ENCODE measurements at regions not wholly inside any gene's neighbourhood (a gene's known extent, or its start where the extent isn't known, plus 50 kb on each side); places are given as distances from the start of the nearest gene placed in this dataset.
A peak's percentile ranks its signal among the peaks of the same experiment; 100 is the strongest.
"Not testable (repeated sequence)": the region's sequence is repeated elsewhere in the genome, so short reads cannot be mapped to it uniquely, and the experiment has no call there.

DNA sequence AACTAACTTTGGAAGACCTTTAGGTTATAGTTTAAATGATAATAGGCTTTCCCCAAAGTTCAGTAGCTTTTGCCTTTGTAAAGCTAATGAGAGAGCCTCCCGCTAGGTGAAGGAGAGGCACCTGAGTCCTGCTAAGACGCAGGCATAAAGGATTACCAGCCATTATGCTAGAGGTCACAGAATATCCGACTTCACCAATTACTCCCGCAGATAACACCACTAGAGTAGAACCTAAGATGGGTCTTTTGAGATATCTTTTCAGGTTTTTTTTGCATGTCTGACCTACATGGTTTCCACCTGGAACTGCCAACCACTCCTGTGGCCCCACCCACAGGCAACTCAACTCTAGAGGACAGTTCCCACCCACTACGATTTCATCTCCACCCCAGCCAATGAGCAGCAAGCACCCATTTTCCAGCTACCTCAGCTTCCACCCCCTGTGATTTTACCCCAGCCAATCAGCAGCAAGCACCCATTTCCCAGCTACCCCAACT is 314.3 kb downstream of the BRD1 start:
- no peaks in the 10 kb centered on the region for H3K27me3 ChIP-seq (ENCODE audit: control insufficient read depth, low read length)
- H3K9me2 ChIP-seq (replicated peaks; ENCODE audit: control insufficient read depth, low read length) = no peaks in the 10 kb centered on the region
- no peaks in the 10 kb centered on the region for H3K79me2 ChIP-seq (ENCODE audit: control insufficient read depth, low read length)
- H3K4me3 ChIP-seq (ENCODE audit: low read length) = no peak overlapping the region
- peaks cover 11% of the 10 kb centered on the region for H3K9me3 ChIP-seq (ENCODE audit: control insufficient read depth, insufficient read depth, low read length)
- H3K4me1 ChIP-seq (ENCODE audit: control insufficient read depth, low read length) = peaks cover 63% of the 10 kb centered on the region
- H3F3A ChIP-seq (ENCODE audit: control insufficient read depth, insufficient read depth) = peaks cover 30% of the 10 kb centered on the region
- no peak overlapping the region for H3K27ac ChIP-seq (ENCODE audit: low read depth, low read length)
- peaks cover 11% of the 10 kb centered on the region; the same call in 1 of the 2 replicates for H3K36me3 ChIP-seq (ENCODE audit: control insufficient read depth, low read length)
- no peak overlapping the region for H3K4me2 ChIP-seq (ENCODE audit: low read length)
- H4K20me1 ChIP-seq (ENCODE audit: control insufficient read depth, insufficient read depth, low read depth, low read length) = no peaks in the 10 kb centered on the region
- TF ChIP-seq EZH2phosphoT487 (IDR thresholded peaks at IDR 0.05; ENCODE audit: borderline replicate concordance, low read length) = no peak
- TF ChIP-seq, protein P1, sequence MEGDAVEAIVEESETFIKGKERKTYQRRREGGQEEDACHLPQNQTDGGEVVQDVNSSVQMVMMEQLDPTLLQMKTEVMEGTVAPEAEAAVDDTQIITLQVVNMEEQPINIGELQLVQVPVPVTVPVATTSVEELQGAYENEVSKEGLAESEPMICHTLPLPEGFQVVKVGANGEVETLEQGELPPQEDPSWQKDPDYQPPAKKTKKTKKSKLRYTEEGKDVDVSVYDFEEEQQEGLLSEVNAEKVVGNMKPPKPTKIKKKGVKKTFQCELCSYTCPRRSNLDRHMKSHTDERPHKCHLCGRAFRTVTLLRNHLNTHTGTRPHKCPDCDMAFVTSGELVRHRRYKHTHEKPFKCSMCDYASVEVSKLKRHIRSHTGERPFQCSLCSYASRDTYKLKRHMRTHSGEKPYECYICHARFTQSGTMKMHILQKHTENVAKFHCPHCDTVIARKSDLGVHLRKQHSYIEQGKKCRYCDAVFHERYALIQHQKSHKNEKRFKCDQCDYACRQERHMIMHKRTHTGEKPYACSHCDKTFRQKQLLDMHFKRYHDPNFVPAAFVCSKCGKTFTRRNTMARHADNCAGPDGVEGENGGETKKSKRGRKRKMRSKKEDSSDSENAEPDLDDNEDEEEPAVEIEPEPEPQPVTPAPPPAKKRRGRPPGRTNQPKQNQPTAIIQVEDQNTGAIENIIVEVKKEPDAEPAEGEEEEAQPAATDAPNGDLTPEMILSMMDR (IDR thresholded peaks at IDR 0.05; ENCODE audit: low read depth, low read length, poor library complexity, severe bottlenecking) = no peak

DNA sequence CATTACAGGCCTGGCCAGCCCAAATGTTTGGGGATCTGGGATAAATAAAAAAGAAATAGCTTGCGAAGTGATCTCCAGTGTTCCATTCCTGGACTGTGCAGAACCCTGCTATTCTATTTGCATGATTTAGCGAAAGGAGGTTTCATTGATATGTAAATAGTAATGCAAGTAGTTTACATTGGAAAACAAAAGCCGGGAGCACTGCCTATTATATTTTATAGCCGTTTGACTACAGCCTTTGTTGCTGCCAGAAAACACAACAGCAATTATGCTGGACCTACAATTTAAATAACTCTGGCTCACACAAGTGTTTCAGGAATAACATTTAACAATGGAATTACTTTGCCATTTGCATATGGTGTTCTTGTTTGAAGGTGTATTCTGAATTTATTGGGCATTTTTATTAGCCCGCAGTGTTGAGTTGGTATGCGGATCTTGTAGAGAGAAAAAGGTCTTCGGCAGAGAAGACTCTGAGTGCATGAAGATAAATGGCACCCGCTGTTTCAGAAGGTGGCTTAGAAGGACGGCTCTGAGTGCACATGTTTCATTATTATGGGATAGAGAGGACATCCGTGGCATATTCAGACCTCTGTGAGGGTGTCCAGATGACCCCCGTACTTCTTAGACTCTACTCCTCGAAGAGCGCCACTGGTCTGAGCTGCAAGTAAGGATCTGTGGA is 315.0 kb downstream of the BRD1 start:
- Histone ChIP-seq H3K27ac (ENCODE audit: low read depth, low read length) (peak overlapping the region; percentile 88), H3K4me2 (ENCODE audit: low read length) (no peak overlapping the region), H3K9me2 (replicated peaks; ENCODE audit: control insufficient read depth, low read length) (no peaks in the 10 kb centered on the region), H3K4me1 (ENCODE audit: control insufficient read depth, low read length) (peaks cover 63% of the 10 kb centered on the region), H3K36me3 (ENCODE audit: control insufficient read depth, low read length) (peaks cover 11% of the 10 kb centered on the region; the same call in 1 of the 2 replicates), H3K27me3 (ENCODE audit: control insufficient read depth, low read length) (no peaks in the 10 kb centered on the region), H3K4me3 (ENCODE audit: low read length) (no peak overlapping the region), H3F3A (ENCODE audit: control insufficient read depth, insufficient read depth) (peaks cover 30% of the 10 kb centered on the region), H4K20me1 (ENCODE audit: control insufficient read depth, insufficient read depth, low read depth, low read length) (no peaks in the 10 kb centered on the region), H3K79me2 (ENCODE audit: control insufficient read depth, low read length) (no peaks in the 10 kb centered on the region), H3K9me3 (ENCODE audit: control insufficient read depth, insufficient read depth, low read length) (peaks cover 11% of the 10 kb centered on the region)
- TF ChIP-seq EZH2phosphoT487 (IDR thresholded peaks at IDR 0.05; ENCODE audit: borderline replicate concordance, low read length) = no peak
- TF ChIP-seq, protein P1 (IDR thresholded peaks at IDR 0.05; ENCODE audit: low read depth, low read length, poor library complexity, severe bottlenecking) = no peak

DNA sequence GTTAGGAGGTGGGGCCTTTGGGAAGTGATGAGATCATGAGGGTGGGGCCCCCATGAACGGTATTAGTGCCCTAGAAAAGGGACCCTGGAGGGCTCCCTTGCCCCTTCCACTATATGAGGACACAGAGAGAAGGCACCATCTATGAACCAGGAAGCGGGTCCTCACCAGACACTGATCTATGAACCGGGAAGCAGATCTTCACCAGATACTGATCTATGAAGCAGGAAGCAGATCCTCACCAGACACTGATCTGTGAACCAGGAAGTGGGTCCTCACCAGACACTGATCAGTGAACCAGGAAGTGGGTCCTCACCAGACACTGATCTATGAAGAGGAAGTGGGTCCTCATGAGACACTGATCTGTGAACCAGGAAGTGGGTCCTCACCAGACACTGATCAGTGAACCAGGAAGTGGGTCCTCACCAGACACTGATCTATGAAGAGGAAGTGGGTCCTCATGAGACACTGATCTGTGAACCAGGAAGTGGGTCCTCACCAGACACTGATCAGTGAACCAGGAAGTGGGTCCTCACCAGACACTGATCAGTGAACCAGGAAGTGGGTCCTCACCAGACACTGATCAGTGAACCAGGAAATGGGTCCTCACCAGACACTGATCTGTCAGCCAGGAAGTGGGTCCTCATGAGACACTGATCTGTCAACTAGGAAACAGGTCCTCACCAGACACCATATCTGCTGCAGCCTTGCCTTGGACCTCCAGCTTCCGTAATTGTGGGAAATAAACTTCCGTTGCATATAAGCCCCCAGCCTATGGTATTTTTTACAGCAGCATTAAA is 316.1 kb downstream of the BRD1 start:
- peaks cover 11% of the 10 kb centered on the region; the same call in 1 of the 2 replicates for H3K36me3 ChIP-seq (ENCODE audit: control insufficient read depth, low read length)
- H3K27ac ChIP-seq (ENCODE audit: low read depth, low read length) = peak overlapping the region; percentile 88
- H3K4me2 ChIP-seq (ENCODE audit: low read length) = peak overlapping the region; percentile 57
- H3K9me2 ChIP-seq (replicated peaks; ENCODE audit: control insufficient read depth, low read length); H3K27me3 ChIP-seq (ENCODE audit: control insufficient read depth, low read length); H4K20me1 ChIP-seq (ENCODE audit: control insufficient read depth, insufficient read depth, low read depth, low read length); H3K79me2 ChIP-seq (ENCODE audit: control insufficient read depth, low read length): not testable (repeated sequence)
- peaks cover 30% of the 10 kb centered on the region for H3F3A ChIP-seq (ENCODE audit: control insufficient read depth, insufficient read depth)
- peaks cover 11% of the 10 kb centered on the region for H3K9me3 ChIP-seq (ENCODE audit: control insufficient read depth, insufficient read depth, low read length)
- H3K4me1 ChIP-seq (ENCODE audit: control insufficient read depth, low read length) = peaks cover 63% of the 10 kb centered on the region
- H3K4me3 ChIP-seq (ENCODE audit: low read length) = peak overlapping the region; percentile 63

DNA sequence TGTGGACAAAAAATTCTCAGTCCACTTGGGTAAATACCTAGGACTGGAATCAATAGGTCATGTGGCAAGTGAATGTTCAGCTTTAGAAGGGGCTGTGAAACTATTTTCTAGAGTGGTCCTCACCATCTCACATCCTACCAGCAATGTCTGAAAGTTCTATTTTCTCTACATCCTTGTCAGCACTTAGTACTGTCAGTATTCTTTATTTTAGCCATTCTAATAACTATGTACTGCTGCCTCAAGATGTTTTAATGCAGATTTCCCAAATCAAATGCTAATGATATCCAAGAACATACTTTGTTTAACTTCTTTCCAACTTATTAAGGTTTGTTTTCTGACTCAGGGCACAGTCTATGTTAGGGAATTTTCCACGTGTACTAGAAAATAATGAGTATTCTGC is 317.0 kb downstream of the BRD1 start:
- Histone ChIP-seq H3K9me3 (ENCODE audit: control insufficient read depth, insufficient read depth, low read length) (peaks cover 11% of the 10 kb centered on the region), H3K27me3 (ENCODE audit: control insufficient read depth, low read length) (no peaks in the 10 kb centered on the region), H4K20me1 (ENCODE audit: control insufficient read depth, insufficient read depth, low read depth, low read length) (no peaks in the 10 kb centered on the region), H3F3A (ENCODE audit: control insufficient read depth, insufficient read depth) (peaks cover 30% of the 10 kb centered on the region), H3K9me2 (replicated peaks; ENCODE audit: control insufficient read depth, low read length) (no peaks in the 10 kb centered on the region), H3K4me1 (ENCODE audit: control insufficient read depth, low read length) (peaks cover 55% of the 10 kb centered on the region), H3K27ac (ENCODE audit: low read depth, low read length) (peak overlapping the region; percentile 88), H3K36me3 (ENCODE audit: control insufficient read depth, low read length) (peaks cover 11% of the 10 kb centered on the region; the same call in 1 of the 2 replicates), H3K79me2 (ENCODE audit: control insufficient read depth, low read length) (no peaks in the 10 kb centered on the region), H3K4me3 (ENCODE audit: low read length) (peak overlapping the region; percentile 63), H3K4me2 (ENCODE audit: low read length) (peak overlapping the region; percentile 57)
- TF ChIP-seq EZH2phosphoT487 (IDR thresholded peaks at IDR 0.05; ENCODE audit: borderline replicate concordance, low read length) = no peak
- TF ChIP-seq, protein P1 (IDR thresholded peaks at IDR 0.05; ENCODE audit: low read depth, low read length, poor library complexity, severe bottlenecking) = no peak
